Liver (tissue), 8 donors: ENCODE measurements at regions not wholly inside any gene's neighbourhood (a gene's known extent, or its start where the extent isn't known, plus 50 kb on each side); places are given as distances from the start of the nearest gene placed in this dataset.

Source experiments
- DNase-seq: peaks from one replicate; pipeline ENCODE4 v3.0.0-alpha.2; 2017; ENCODE audit warnings: low spot score
- H3K27ac ChIP-seq, 2 donors: one replicate each; pipeline ENCODE4 v1.7.0; 2013; ENCODE audit warnings: inconsistent platforms in 2 of 2, low read length in 2 of 2, control low read depth in 1 of 2, low read depth in 1 of 2, mild to moderate bottlenecking in 1 of 2
- H3K27me3 ChIP-seq, 4 donors: one replicate each; pipeline versions ENCODE4 v1.6.1 to v1.7.0; 2013; ENCODE audit warnings: low read length in 3 of 4, inconsistent platforms in 1 of 4, mild to moderate bottlenecking in 1 of 4, moderate library complexity in 1 of 4; ENCODE audit not compliant: control insufficient read depth in 4 of 4, insufficient read depth in 4 of 4
- H3K36me3 ChIP-seq, 4 donors: one replicate each; pipeline versions ENCODE4 v1.6.1 to v1.7.0; 2013; ENCODE audit warnings: low read length in 3 of 4, mild to moderate bottlenecking in 3 of 4, low read depth in 1 of 4, moderate library complexity in 1 of 4; ENCODE audit not compliant: control insufficient read depth in 4 of 4, insufficient read depth in 3 of 4
- H3K4me1 ChIP-seq, 4 donors: one replicate each; pipeline versions ENCODE4 v1.6.1 to v1.7.0; 2013; ENCODE audit warnings: low read length in 3 of 4, mild to moderate bottlenecking in 3 of 4, moderate library complexity in 1 of 4; ENCODE audit not compliant: control insufficient read depth in 4 of 4, insufficient read depth in 4 of 4
- H3K4me3 ChIP-seq, 3 donors: one replicate each; pipeline versions ENCODE4 v1.6.1 to v1.7.0; 2013; ENCODE audit warnings: low read length in 3 of 3, control low read depth in 1 of 3, low read depth in 1 of 3, mild to moderate bottlenecking in 1 of 3
- H3K9ac ChIP-seq, 2 donors: one replicate each; pipeline ENCODE4 v1.7.0; 2013; ENCODE audit warnings: low read length in 2 of 2, mild to moderate bottlenecking in 2 of 2, moderate library complexity in 2 of 2, control low read depth in 1 of 2, low read depth in 1 of 2
- H3K9me3 ChIP-seq, 4 donors: one replicate each; pipeline versions ENCODE4 v1.6.1 to v1.7.0; 2013; ENCODE audit warnings: low read length in 3 of 4; ENCODE audit not compliant: control insufficient read depth in 4 of 4
- CTCF ChIP-seq: fragments of 150-350 bp; IDR thresholded peaks from 2 replicates; pipeline ENCODE4 v1.5.1; 2017; ENCODE audit warnings: improper control_type of control experiment, low read depth, low read length; ENCODE audit not compliant: missing input control
- EGR1 ChIP-seq, 2 donors: IDR thresholded peaks; 2 replicates each; pipeline ENCODE4 v1.6.1; 2016 to 2018; ENCODE audit warnings: antibody characterized with exemption in 2 of 2, low read depth in 2 of 2
- FOXA1 ChIP-seq: IDR thresholded peaks from 2 replicates; pipeline ENCODE4 v1.6.1; 2016; ENCODE audit warnings: antibody characterized with exemption
- FOXA2 ChIP-seq: IDR thresholded peaks from 2 replicates; pipeline ENCODE4 v1.6.1; 2016; ENCODE audit warnings: antibody characterized with exemption
- GABPA ChIP-seq, 2 donors: IDR thresholded peaks in 1 of 2; conservative IDR thresholded peaks in 1 of 2; 2 replicates each; pipeline ENCODE4 v1.6.1; 2016; ENCODE audit warnings: antibody characterized with exemption in 2 of 2, mild to moderate bottlenecking in 1 of 2, moderate library complexity in 1 of 2
- HNF4A ChIP-seq, 2 donors: conservative IDR thresholded peaks; 2 replicates each; pipeline ENCODE4 v1.6.1; 2016; ENCODE audit warnings: antibody characterized with exemption in 2 of 2, mild to moderate bottlenecking in 2 of 2
- HNF4G ChIP-seq: IDR thresholded peaks from 2 replicates; pipeline ENCODE4 v1.6.1; 2016; ENCODE audit warnings: antibody characterized with exemption
- JUND ChIP-seq, 2 donors: IDR thresholded peaks; 2 replicates each; pipeline ENCODE4 v1.6.1; 2016; ENCODE audit warnings: antibody characterized with exemption in 2 of 2
- MAX ChIP-seq: IDR thresholded peaks from 2 replicates; pipeline ENCODE4 v1.6.1; 2016; ENCODE audit warnings: antibody characterized with exemption
- NR2F2 ChIP-seq: IDR thresholded peaks from 2 replicates; pipeline ENCODE4 v1.6.1; 2016; ENCODE audit warnings: antibody characterized with exemption
- RAD21 ChIP-seq, 2 donors: IDR thresholded peaks; 2 replicates each; pipeline ENCODE4 v1.6.1; 2016; ENCODE audit warnings: antibody characterized with exemption in 2 of 2, mild to moderate bottlenecking in 2 of 2
- RXRA ChIP-seq, 2 donors: IDR thresholded peaks; 2 replicates each; pipeline ENCODE4 v1.6.1; 2017 to 2018; ENCODE audit warnings: antibody characterized with exemption in 2 of 2, mild to moderate bottlenecking in 1 of 2
- SP1 ChIP-seq: IDR thresholded peaks from 2 replicates; pipeline ENCODE4 v1.6.1; 2018; ENCODE audit warnings: antibody characterized with exemption, mild to moderate bottlenecking
- TAF1 ChIP-seq: conservative IDR thresholded peaks from 2 replicates; pipeline ENCODE4 v1.6.1; 2016; ENCODE audit warnings: antibody characterized with exemption, mild to moderate bottlenecking
- YY1 ChIP-seq: IDR thresholded peaks from 2 replicates; pipeline ENCODE4 v1.6.1; 2016; ENCODE audit warnings: antibody characterized with exemption, mild to moderate bottlenecking
- ZBTB33 ChIP-seq: IDR thresholded peaks from 2 replicates; pipeline ENCODE4 v1.6.1; 2016; ENCODE audit warnings: antibody characterized with exemption
- WGBS: extraction: QIAGEN DNeasy Blood & Tissue Kit; methylation state at CpG from one replicate; pipeline ENCODE4 v1.1.7; 2013; 5-methylcytosine and 5-hydroxymethylcytosine counted together
- TF ChIP-seq, protein P1 (sequence below): IDR thresholded peaks from 2 replicates; pipeline ENCODE4 v1.6.1; 2016; ENCODE audit warnings: antibody characterized with exemption, mild to moderate bottlenecking
- TF ChIP-seq, protein P2 (sequence below): IDR thresholded peaks from 2 replicates; pipeline ENCODE4 v1.6.1; 2016; ENCODE audit warnings: antibody characterized with exemption
- donor health status: healthy.
- donor health status: healthy.
- donor health status: healthy.
- donor health status: healthy.
- donor health status: healthy.

- Histone ChIP-seq H3K27me3 (no peaks in the 10 kb centered on the region), H3K4me1 (no peaks in the 10 kb centered on the region), H3K36me3 (no peaks in the 10 kb centered on the region), H3K9ac (no peak overlapping the region), H3K27ac (no peak overlapping the region), H3K9me3 (no peaks in the 10 kb centered on the region), H3K4me3 (no peak overlapping the region)
- WGBS = 91% methylated on average over 3 of the region's 3 CpGs
- TF ChIP-seq RAD21 (IDR thresholded peaks at IDR 0.05) (no peak), RXRA (IDR thresholded peaks at IDR 0.05) (no peak), TAF1 (no peak), FOXA1 (no peak), FOXA2 (no peak), YY1 (no peak), EGR1 (IDR thresholded peaks at IDR 0.05; ENCODE audit: low read depth in 2 of 2) (no peak), CTCF (no peak), HNF4G (no peak), JUND (IDR thresholded peaks at IDR 0.05) (no peak)
- DNase-seq = no peak
Observed at GRCh38 chr3:139217633-139218032, 126.2 kb upstream of the MRPS22 start.

- WGBS = 98% methylated on average over 2 of the region's 2 CpGs
- no peak for DNase-seq
- no peaks in the 10 kb centered on the region for H3K36me3 ChIP-seq
- no peaks in the 10 kb centered on the region for H3K9me3 ChIP-seq
- no peak for TF ChIP-seq CTCF
- TF ChIP-seq RAD21 (IDR thresholded peaks at IDR 0.05) = no peak
- no peak for TF ChIP-seq HNF4A (conservative IDR thresholded peaks at IDR 0.05)
- no peak for TF ChIP-seq ZBTB33
- TF ChIP-seq JUND (IDR thresholded peaks at IDR 0.05) = no peak
- no peak for TF ChIP-seq RXRA (IDR thresholded peaks at IDR 0.05)
- no peak for TF ChIP-seq EGR1 (IDR thresholded peaks at IDR 0.05; ENCODE audit: low read depth in 2 of 2)
- no peak for TF ChIP-seq GABPA (IDR thresholded peaks at IDR 0.05 in 1 of 2, conservative IDR thresholded peaks at IDR 0.05 in 1 of 2)
- TF ChIP-seq YY1 = no peak
- TF ChIP-seq FOXA2 = no peak
- TF ChIP-seq TAF1 = no peak
- no peak for TF ChIP-seq HNF4G
- TF ChIP-seq MAX = no peak
- TF ChIP-seq, protein P1, sequence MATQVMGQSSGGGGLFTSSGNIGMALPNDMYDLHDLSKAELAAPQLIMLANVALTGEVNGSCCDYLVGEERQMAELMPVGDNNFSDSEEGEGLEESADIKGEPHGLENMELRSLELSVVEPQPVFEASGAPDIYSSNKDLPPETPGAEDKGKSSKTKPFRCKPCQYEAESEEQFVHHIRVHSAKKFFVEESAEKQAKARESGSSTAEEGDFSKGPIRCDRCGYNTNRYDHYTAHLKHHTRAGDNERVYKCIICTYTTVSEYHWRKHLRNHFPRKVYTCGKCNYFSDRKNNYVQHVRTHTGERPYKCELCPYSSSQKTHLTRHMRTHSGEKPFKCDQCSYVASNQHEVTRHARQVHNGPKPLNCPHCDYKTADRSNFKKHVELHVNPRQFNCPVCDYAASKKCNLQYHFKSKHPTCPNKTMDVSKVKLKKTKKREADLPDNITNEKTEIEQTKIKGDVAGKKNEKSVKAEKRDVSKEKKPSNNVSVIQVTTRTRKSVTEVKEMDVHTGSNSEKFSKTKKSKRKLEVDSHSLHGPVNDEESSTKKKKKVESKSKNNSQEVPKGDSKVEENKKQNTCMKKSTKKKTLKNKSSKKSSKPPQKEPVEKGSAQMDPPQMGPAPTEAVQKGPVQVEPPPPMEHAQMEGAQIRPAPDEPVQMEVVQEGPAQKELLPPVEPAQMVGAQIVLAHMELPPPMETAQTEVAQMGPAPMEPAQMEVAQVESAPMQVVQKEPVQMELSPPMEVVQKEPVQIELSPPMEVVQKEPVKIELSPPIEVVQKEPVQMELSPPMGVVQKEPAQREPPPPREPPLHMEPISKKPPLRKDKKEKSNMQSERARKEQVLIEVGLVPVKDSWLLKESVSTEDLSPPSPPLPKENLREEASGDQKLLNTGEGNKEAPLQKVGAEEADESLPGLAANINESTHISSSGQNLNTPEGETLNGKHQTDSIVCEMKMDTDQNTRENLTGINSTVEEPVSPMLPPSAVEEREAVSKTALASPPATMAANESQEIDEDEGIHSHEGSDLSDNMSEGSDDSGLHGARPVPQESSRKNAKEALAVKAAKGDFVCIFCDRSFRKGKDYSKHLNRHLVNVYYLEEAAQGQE = no peak
- no peak for TF ChIP-seq SP1
- TF ChIP-seq, protein P2, sequence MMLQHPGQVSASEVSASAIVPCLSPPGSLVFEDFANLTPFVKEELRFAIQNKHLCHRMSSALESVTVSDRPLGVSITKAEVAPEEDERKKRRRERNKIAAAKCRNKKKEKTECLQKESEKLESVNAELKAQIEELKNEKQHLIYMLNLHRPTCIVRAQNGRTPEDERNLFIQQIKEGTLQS = no peak
- no peak for TF ChIP-seq NR2F2
- TF ChIP-seq FOXA1 = no peak
- no peaks in the 10 kb centered on the region for H3K27me3 ChIP-seq
- H3K27ac ChIP-seq = no peak overlapping the region
- no peaks in the 10 kb centered on the region for H3K4me1 ChIP-seq
- no peak overlapping the region for H3K4me3 ChIP-seq
- H3K9ac ChIP-seq = no peak overlapping the region
Observed at GRCh38 chr3:139218046-139218445, 125.8 kb upstream of the MRPS22 start.
